ENCODE measurements at regions not wholly inside any gene's neighbourhood (a gene's known extent, or its start where the extent isn't known, plus 50 kb on each side); places are given as distances from the start of the nearest gene placed in this dataset.

DNA sequence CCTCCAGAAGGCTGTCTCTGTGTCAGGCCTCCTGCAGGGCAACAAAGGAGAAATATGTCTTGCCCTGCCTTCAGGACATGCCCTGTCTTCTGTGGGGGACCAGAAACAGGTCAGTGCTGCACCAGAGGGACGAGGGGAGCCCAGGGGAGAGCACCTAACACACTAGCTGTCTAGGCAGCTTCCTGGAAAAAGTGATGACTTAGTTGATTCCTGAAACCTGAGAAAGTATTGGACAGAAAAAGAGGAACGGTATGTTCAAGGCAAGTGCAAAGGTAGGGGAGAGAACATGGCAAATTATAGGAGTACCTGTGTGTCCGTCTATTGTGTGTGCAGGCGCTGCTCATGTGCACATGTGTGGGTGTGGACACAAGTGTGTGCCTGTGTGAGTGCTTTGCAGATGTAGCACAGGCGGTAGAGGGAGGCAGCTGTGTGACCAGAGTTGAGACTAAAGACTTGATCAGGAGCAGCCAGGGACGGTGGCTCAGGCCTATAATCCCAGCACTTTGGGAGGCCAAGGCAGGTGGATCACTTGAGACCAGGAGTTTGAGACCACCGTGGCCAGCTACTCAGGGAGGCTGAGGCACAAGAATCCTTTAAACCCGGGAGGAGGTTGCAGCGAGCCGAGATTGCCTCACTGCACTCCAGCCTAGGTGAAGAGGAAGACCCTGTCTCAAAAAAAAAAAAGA, 119.5 kb downstream of the GYPC start:
- no peak for DNase-seq

DNA sequence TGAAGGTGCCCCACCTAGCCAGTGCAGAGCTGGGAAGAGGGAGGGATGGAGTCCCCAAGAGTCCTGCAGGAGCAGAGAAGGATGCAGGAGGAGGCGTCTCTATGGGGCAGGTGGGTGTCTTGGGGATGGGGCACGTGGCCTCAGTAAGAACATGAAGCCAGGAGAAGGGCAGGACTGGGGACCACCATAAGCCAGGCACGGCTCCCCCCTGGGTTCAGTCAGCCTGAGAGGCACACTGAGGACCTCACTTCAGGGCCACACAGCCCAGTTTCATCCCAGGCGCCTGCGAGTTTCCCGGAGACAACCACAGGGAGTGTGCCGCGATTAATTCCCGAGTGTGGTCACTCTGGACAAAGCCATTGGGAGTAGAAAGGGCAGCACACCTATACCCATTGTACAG, 120.3 kb downstream of the GYPC start:
- DNase-seq = no peak

DNA sequence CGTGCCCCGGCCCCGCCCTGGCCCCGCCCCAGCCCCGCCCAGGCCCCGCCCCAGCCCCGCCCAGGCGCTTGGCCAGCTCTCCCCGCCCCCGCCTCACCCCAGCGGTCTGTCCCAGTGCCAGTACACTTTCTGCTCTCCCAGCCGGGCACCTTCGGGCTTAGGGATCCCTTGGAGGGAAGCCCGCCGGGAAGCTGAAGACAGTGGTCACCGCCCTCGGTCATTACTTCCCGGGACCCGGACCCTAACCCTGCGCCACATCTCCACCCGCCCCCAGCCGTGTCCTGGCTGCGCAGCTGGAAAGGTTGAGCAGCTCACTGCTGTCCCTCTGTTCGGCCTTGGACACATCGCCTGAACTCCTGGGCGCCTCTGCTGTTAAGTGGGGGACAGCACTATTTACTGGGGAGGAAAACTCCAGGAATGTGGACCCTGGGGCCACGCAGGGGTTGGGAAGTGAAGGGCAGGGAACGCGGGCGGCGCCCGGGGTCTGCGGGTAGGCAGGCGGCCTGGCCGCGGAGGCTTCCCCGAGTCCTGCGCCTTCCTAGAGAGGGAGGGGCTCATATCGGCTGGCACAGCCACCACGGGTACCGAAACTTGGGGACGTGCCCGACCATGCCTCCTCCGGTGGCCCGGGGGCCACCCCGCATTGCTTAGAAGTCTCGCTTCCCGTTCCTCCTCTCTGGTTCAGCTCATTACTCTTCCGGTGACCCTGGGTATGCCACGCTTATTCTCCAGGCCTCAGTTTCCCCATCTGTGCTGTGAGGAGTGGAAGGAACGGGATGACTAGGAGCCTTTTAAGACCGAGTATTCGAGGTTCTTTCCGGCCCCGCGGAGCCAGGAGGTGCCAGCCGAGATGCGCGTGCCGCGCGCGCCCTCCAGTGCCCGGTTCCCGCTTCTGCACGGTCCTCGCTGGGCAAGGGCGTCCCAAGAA, 121.0 kb downstream of the GYPC start:
- DNase-seq = peak; percentile 88

DNA sequence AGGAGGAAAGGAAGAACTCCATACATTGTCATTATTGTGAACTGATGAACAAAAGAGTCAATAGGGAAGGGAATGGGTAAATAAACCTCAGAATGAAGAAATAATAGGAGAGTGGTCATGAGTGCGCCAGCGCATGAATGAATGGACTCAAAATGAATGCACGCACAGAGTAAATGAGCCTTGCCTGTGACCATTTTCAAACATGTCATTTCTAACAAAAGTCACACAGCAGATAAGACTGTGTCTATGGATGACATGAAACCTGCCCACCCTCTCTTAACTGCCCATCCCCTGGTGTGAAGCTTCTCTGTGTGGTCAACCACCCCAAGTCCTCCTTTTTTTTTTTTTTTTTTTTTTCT, 121.1 kb upstream of the TEX51 start:
- DNase-seq = no peak

DNA sequence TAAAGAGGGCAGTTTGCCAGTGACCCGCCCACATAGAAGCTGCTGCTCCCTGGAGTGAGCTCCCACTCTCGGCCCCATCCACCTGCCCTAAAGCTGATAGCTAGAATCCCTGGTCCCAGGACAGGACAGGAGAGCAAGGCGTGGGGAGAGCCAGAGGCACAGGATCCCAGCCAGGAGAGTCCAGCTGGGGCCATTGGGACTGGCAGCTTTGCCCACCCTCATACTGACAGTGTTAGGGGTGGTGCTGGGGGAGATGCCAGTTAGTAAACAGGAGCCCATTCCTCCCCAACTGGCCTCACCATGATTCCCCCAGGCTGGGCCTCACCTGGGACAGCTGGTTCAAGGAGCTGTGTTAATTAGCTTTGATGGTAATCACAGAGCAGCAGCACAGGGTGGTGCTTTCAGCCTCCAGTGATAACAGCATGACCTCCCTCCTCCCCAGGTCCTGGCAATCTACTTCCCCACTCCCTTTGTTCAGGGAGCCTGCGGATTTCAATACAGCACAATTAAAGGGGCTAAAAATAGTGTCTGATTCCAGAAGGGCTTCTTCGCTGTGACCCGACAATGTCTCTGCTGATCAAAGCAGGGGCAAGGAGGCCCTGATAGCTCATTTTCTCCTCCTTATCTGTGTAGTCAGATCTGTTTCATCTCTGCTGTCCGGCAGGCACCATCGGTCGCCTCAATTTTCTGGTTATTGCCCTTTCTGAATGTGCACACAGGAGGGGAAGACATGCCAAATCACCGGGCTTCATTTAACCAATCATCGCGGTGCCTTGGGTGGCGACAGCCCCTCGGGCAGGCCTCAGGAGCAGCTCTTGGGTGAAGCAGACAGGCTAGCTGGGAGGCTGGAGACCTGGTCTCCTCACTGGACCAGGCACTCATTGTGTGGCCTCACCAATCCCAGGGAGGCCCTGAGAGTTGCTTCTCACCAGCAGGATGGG, 119.9 kb upstream of the TEX51 start:
- no peak for DNase-seq

DNA sequence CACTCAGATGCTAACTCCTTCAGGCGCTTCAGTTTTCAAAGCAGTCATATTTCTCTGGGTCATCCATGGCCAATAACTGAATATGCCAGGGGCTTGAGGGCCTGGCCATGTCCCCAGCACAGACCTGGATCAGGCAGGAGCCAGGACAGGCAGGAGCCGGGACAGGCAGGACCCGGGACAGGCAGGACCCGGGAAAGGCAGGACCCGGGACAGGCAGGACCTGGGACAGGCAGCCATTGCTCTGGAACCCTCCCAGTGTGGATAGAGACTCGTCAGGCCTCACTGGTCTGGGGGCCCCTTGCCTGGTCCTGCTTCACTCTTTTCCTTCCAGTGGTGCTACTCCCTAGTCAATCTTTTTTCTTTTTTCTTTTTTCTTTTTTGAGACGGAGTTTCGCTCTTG, 117.5 kb upstream of the TEX51 start:
- DNase-seq = no peak

DNA sequence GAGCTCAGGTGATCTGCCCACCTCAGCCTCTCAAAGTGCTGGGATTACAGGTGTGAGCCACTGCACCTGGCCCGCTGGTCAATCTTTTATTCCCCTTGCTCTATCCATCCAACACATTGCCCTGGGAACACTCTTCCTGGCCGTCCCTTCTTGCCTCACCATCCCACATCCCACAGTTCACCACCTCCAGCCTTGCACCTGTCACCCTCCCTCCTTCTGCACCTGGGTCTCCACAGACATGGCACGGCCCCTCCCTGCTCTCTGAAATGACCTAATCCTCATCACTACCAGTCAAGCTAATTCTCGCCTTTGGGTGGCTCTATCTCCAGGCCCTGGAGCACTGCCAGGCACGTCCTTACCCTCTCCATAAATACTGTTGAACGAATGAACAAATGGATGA, 116.9 kb upstream of the TEX51 start:
- DNase-seq = no peak

DNA sequence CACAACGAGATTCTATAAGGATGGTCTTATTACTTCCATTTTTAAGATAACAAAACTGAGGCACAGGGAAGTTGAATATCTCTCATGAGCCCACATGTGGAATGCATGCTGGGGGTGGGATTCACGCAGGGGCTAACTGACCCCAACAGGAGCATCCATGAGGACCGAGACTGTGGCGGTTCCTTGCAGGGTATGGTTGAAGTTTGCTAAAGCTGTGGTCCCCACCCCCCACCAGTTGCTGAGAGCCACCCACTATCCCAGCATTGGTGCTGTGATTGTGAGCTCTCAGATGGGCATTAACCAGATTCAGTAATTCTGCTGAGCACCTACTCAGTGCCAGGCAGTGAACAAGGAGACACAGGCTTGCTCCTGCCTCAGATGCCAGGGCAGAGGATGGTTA, 116.0 kb upstream of the TEX51 start:
- DNase-seq = no peak

DNA sequence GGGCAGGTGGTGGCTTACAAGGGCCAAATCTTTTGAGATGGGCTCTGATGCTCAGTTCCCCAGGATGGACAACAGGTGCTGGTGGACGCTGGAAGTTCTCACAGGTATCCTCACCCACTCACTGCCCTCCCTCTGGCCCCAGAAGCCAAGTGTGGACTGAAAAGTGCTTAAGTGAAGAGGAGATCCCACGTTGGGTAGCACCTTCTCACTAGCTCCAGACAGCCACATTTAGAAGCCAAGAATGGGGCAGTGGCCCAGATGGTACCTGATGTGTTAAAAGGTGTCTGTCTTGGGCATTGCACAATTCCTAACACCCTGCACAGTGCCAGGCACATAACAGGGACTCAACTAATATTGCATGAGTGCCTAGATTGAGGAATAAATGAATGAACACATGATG, 115.3 kb upstream of the TEX51 start:
- no peak for DNase-seq

DNA sequence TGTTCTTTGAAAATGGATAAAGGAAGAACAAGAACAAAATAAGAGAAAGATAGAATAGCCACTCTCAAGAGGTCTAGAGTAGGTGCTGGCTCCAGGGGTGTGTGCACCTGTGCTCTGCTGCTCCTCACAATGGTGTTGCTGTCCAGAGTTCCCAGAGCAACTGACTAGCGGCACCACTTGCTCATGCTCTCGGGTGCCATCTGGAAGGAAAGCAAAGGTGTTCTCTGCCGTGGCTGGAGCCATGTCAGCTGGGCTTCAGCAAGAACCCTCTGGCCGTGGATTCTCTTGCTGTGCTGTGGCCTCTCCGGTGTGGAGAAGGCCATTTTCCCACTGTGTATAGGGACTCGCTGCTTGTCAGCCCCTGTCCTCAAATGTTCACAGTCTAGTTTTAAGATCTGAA, 114.6 kb upstream of the TEX51 start:
- DNase-seq = no peak

DNA sequence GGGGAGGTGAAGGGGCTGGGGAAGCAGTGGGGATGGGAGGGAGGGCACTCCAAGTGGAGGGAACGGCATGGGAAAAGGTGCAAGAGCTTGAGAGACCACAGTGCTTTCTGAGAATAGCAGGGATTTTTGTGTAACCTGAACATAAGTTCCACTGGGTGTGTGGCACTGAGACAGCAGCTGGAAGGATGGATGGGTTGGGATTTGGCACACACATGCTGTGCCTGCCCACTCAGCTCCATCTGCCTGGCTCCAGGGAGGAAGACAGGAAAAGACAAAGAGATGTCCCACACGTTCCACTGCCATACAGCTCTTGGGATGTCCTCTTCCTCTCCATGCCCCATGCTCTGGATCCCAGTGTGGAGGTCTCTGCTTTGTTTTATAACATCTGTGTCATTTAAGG, 114.1 kb upstream of the TEX51 start:
- no peak for DNase-seq

DNA sequence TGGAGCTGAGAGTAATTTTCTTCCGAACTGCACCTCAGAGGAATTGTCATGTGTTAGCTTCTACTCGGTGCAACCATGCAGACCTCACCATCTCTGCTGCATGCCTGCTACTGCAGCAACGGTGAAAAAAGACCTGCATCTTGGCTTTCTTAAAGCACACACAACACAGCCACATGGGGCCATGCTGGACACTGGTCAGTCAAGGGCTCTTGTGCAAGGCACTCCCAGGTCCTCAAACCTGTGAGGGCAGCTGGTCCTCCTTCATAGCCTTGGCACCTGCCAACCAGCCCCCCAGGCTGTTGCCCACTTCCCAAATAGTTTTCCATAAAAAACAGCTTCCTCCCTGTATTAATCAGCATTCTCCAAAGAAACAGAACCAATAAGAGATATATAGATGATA, 113.5 kb upstream of the TEX51 start:
- no peak for DNase-seq

DNA sequence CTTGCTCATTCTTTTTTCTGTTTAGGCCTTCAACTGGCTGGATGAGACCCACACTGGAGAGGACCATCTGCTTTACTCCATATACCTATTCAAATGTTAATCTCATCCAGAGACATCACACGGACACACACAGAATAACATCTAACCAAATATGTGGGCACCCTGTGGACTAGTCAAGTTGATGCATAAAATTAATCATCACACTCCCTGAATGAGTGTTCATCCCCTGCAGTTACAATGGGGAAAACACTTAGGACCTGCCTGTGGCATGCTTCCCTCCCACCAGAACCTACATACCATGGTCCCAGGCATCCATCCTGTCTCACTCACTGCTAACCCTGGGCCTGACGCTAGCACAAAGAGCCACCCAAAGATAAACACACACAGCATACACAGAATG, 112.8 kb upstream of the TEX51 start:
- DNase-seq = no peak

DNA sequence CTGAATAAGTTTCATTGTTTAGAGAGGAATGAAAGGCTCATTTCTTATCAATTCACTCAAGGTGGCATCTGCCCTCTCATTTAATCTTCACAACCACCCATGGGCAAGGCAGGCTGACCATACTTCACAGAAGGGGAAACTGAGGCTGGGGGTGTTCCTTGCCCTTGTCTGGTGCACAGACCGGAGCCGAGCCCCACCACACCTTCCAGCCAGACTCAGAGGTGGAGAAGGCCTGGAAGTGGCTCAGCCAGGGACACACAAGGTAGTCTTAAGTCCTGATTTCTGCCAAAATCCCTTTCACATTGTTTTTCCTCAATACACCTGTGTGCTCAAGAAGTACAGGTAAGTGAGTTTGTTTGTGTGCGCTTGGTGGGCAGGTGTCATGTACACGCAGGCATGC, 111.9 kb upstream of the TEX51 start:
- DNase-seq = no peak

DNA sequence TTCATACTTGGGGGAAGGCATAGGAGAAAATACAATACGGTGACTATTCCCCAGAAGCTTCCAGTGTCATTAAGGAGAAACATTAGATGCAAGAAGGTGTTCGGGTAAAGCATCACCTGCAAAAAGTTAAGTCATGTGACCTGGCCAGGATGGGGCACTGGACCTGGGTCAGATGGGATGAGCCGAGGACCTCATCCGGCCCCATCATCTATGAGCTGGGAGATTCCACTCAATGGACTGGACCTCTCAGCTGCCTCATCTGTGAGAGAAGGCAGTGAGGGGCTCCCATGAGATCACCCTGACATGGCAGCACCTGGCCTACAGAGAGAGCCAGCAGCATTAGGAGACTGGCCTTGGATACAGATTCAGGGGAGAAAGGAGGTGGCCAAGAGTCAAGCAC, 111.4 kb upstream of the TEX51 start:
- DNase-seq = no peak

DNA sequence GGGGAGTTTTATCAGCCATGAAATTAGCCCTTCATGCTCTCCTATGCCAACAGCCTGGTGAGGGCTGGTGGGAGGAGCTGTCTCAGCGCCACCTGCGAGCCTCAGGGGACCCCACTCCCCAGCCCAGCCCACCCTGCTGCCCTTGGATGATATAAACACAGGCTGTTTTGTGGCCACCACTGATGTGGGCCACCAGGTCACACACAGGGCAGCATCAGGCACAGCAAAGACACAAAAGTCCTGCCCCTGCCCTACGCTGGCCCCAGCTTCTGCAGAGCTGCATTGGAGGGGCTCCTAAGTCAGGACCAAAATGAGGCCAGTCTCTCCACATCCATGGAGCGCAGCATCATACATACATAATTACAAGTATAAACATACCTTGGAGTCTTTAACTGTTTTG, 110.6 kb upstream of the TEX51 start:
- no peak for DNase-seq

DNA sequence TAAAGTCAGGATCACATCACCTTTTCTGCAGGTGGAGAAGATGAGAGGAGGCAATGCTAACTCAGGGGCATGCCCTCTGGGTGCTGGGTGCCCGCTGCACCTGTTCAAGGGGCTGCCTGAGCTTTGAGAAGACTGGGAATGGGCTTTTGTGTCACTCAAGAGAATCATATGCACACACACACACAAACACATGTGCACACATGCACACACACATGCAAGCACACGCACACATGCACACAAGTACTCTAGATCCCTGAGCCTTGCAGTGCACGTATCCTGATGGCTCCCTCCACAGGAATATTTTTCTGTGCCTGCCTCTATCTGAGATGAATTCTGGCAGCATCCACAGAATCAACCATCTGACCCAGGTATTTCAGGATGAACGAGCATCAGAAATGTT, 110.0 kb upstream of the TEX51 start:
- no peak for DNase-seq

DNA sequence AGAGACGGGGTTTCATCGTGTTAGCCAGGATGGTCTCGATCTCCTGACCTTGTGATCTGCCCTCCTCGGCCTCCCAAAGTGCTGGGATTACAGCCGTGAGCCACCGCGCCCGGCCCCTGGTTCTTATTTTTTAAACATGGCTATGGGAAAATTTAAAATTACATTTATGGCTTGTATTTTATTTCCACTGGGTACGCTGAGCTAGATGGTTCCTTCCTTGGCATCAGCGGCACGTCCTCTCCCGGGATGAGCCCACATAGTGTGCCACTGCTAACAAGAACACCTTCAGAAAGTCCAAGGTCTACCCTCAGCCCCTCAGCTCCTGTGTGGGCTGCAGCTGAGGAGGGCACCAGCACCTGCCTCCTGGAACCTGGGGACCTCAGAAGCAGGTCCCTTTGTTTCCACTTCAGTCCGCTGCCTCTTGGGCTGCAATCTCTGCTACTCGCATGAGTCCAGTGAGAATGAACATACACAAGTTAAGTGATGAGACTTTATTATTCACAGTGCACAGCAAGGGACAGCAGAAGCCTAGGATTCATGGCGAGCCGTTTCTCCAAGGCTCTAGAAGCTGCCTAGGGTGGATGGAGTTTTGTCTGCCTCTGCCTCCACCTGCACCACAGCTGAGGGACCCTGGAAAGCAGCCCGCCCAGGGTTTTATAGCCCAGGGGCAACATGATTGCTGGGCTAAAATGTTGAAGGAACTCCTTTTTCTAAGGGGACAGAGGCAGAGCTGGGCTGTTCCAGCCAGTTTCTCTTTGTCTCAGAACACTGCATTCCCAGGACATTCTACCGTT, 107.5 kb upstream of the TEX51 start:
- DNase-seq = no peak

DNA sequence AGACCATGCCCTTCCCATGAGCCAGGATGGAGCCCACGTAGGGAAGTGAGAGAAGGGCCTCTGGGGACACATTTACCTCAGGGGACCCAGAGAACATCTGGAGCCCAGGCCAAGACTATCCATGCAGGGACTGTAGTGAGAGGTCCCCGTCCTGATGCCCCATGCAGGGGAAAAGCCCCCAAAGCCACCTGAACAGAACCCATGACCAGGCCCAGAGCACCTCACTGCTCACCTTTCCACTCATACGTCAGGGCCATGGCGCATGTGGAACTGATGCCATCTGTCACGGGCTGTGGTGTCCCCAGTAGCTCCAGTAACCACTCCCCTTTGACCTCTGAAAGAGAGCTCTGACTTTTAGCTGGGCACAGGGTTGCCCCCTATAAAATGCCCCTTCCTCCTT, 106.5 kb upstream of the TEX51 start:
- no peak for DNase-seq

DNA sequence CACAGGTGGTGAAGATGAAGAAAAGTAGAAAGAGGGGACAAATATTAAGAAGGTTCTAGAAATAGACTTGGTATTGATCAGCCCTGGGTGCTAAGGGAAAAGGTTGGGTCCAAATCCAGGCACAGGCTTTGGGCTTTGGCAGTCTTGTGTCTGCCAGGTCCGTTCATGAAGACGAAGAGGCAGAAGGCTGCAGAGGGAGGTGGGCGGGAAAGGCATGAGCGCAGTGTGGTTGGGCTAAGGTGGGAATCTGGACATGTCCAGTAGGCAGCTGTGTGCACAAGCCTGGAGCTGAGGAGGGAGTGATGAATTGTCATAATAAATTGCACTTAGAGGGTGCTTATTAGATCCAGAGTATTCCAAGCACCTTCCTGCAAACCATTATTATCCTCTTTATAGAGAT, 105.7 kb upstream of the TEX51 start:
- DNase-seq = no peak

DNA sequence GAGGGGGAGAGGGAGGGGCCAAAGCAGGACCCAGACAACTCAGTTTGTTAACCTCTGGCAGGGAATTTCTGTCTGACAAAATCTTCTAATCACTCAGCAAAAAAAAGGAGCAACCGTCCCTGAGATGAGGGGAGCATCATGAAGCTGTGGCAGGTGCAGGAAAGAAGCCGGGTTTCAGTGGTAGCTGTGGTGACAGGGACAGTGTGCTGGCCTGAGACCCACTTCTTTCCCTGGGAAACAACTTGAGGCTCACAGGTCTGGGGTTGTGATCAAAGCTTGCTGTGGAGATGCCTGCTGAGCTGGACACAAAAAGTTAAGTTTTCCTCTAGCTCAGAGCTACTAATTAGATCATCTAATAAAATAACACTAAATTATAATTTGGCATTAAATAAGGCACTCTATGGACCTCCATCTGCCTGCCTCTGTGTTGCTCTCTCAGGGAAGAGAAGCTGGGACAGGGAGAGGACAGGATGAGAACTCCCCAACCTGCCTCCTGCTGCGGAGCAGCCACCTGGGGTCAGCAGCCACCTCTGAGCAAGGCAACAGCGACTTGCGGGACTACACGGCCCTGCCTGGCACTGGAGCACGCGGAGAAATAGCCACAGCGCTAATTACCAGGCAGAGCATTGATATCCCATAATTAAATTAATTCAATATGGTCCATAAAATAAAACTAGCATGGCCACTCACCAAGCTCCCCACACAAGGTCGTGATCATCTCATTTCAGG, 104.6 kb upstream of the TEX51 start:
- DNase-seq = no peak

DNA sequence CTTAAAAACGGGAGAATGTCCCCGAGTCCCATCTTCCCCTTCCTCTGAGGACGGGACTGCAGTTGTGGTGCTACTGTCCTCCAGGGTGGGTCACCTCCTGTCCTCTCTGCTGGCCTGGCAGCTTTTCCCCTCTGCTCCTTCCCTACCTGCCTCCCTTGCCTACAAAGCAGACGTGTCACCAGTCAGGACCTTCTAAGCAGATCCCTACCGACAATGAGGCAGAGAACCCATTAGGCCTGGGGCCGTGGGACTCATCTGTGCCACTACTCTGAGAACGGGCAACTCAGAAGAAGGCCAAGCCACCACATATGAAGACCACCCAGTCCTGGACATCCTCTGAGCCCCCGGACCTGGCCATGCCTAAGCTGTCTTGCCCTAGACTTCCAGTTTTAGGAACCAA, 103.0 kb upstream of the TEX51 start:
- DNase-seq = no peak

Measured in activated CD4-positive, alpha-beta T cell treated with anti-CD3 and anti-CD28 coated beads for 48 hours (primary cell).